ENCODE measurements at regions not wholly inside any gene's neighbourhood (a gene's known extent, or its start where the extent isn't known, plus 50 kb on each side); places are given as distances from the start of the nearest gene placed in this dataset.

- DNase-seq (ENCODE audit: low read depth) = no peak
- TF ChIP-seq CTCF (IDR thresholded peaks at IDR 0.05; ENCODE audit: insufficient read depth, low read length, poor library complexity, severe bottlenecking) = no peak
- Histone ChIP-seq H3K4me3 (ENCODE audit: low read depth, low read length) (no peak overlapping the region), H3K27me3 (ENCODE audit: control insufficient read depth, insufficient read depth, low read length) (no peaks in the 10 kb centered on the region), H3K36me3 (ENCODE audit: control insufficient read depth, insufficient read depth, low read length) (no peaks in the 10 kb centered on the region)
Measured at GRCh38 chr2:222351035-222351434, 52.2 kb upstream of the PAX3 start.

- Histone ChIP-seq H3K27me3 (ENCODE audit: control insufficient read depth, insufficient read depth, low read length) (no peaks in the 10 kb centered on the region), H3K36me3 (ENCODE audit: control insufficient read depth, insufficient read depth, low read length) (no peaks in the 10 kb centered on the region), H3K4me3 (ENCODE audit: low read depth, low read length) (no peak overlapping the region)
- TF ChIP-seq CTCF (IDR thresholded peaks at IDR 0.05; ENCODE audit: insufficient read depth, low read length, poor library complexity, severe bottlenecking) = no peak
- no peak for DNase-seq (ENCODE audit: low read depth)
Measured at GRCh38 chr2:222352981-222353380, 54.2 kb upstream of the PAX3 start.

- Histone ChIP-seq H3K36me3 (ENCODE audit: control insufficient read depth, insufficient read depth, low read length) (no peaks in the 10 kb centered on the region), H3K27me3 (ENCODE audit: control insufficient read depth, insufficient read depth, low read length) (no peaks in the 10 kb centered on the region), H3K4me3 (ENCODE audit: low read depth, low read length) (no peak overlapping the region)
- no peak for DNase-seq (ENCODE audit: low read depth)
- no peak for TF ChIP-seq CTCF (IDR thresholded peaks at IDR 0.05; ENCODE audit: insufficient read depth, low read length, poor library complexity, severe bottlenecking)
Measured at GRCh38 chr2:222353993-222354392, 55.2 kb upstream of the PAX3 start.

GRCh38 chr2:222355860-222356259 is 57.1 kb upstream of the PAX3 start:
- Histone ChIP-seq H3K27me3 (ENCODE audit: control insufficient read depth, insufficient read depth, low read length) (no peaks in the 10 kb centered on the region), H3K36me3 (ENCODE audit: control insufficient read depth, insufficient read depth, low read length) (no peaks in the 10 kb centered on the region), H3K4me3 (ENCODE audit: low read depth, low read length) (no peak overlapping the region)
- DNase-seq (ENCODE audit: low read depth) = no peak
- no peak for TF ChIP-seq CTCF (IDR thresholded peaks at IDR 0.05; ENCODE audit: insufficient read depth, low read length, poor library complexity, severe bottlenecking)

GRCh38 chr2:222357930-222358329 is 59.1 kb upstream of the PAX3 start:
- no peak for DNase-seq (ENCODE audit: low read depth)
- TF ChIP-seq CTCF (IDR thresholded peaks at IDR 0.05; ENCODE audit: insufficient read depth, low read length, poor library complexity, severe bottlenecking) = no peak
- H3K27me3 ChIP-seq (ENCODE audit: control insufficient read depth, insufficient read depth, low read length) = no peaks in the 10 kb centered on the region
- no peaks in the 10 kb centered on the region for H3K36me3 ChIP-seq (ENCODE audit: control insufficient read depth, insufficient read depth, low read length)
- no peak overlapping the region for H3K4me3 ChIP-seq (ENCODE audit: low read depth, low read length)

GRCh38 chr2:222358876-222359275 is 60.1 kb upstream of the PAX3 start:
- TF ChIP-seq CTCF (IDR thresholded peaks at IDR 0.05; ENCODE audit: insufficient read depth, low read length, poor library complexity, severe bottlenecking) = no peak
- DNase-seq (ENCODE audit: low read depth) = peak; percentile 16
- H3K4me3 ChIP-seq (ENCODE audit: low read depth, low read length) = no peak overlapping the region

More at GRCh38 chr2:222358876-222359275, 60.1 kb upstream of the PAX3 start:
- no peaks in the 10 kb centered on the region for H3K36me3 ChIP-seq (ENCODE audit: control insufficient read depth, insufficient read depth, low read length)
- H3K27me3 ChIP-seq (ENCODE audit: control insufficient read depth, insufficient read depth, low read length) = no peaks in the 10 kb centered on the region

All from kidney epithelial cell (primary cell).